CD14-positive monocyte (primary cell): ENCODE measurements at regions not wholly inside any gene's neighbourhood (a gene's known extent, or its start where the extent isn't known, plus 50 kb on each side); places are given as distances from the start of the nearest gene placed in this dataset.
A peak's percentile ranks its signal among the peaks of the same experiment; 100 is the strongest.
"Not testable (repeated sequence)": the region's sequence is repeated elsewhere in the genome, so short reads cannot be mapped to it uniquely, and the experiment has no call there.

Experiments
- DNase-seq, 3 donors: peaks; one replicate each; pipeline ENCODE4 v3.0.0-alpha.2; 2011 to 2022
- H2AFZ ChIP-seq: 2 replicates; pipeline ENCODE4 v1.6.0; 2012; ENCODE audit warnings: mild to moderate bottlenecking, low read depth, low read length, inconsistent platforms; ENCODE audit not compliant: insufficient read depth, poor library complexity, severe bottlenecking
- H3K27ac ChIP-seq, 2 donors: 1 replicate in 1 of 2; 2 replicates in 1 of 2; pipeline ENCODE4 v1.5.1; 2012 to 2013; ENCODE audit warnings: low read length in 2 of 2, control low read depth in 1 of 2, inconsistent platforms in 1 of 2, low read depth in 1 of 2, mild to moderate bottlenecking in 1 of 2
- H3K27me3 ChIP-seq, 2 donors: one replicate each; pipeline versions ENCODE4 v1.6.0 to v1.6.1; 2011 to 2013; ENCODE audit warnings: low read length in 2 of 2; ENCODE audit not compliant: control insufficient read depth in 2 of 2, insufficient read depth in 2 of 2
- H3K36me3 ChIP-seq, 2 donors: replicated peaks in 1 of 2; 1 replicate in 1 of 2; 2 replicates in 1 of 2; pipeline versions ENCODE4 v1.5.1 to v1.6.1; 2012 to 2013; ENCODE audit warnings: low read length in 2 of 2, control low read depth in 1 of 2, inconsistent platforms in 1 of 2, mild to moderate bottlenecking in 1 of 2; ENCODE audit not compliant: insufficient read depth in 2 of 2, control insufficient read depth in 1 of 2
- H3K4me1 ChIP-seq, 2 donors: 1 replicate in 1 of 2; 2 replicates in 1 of 2; pipeline versions ENCODE4 v1.5.1 to v1.6.1; 2012 to 2013; ENCODE audit warnings: low read length in 2 of 2, control low read depth in 1 of 2, inconsistent platforms in 1 of 2, mild to moderate bottlenecking in 1 of 2, moderate library complexity in 1 of 2; ENCODE audit not compliant: insufficient read depth in 2 of 2, control insufficient read depth in 1 of 2
- H3K4me2 ChIP-seq: replicated peaks from 2 replicates; pipeline ENCODE3; 2012; ENCODE audit warnings: low read length, moderate library complexity, mild to moderate bottlenecking; ENCODE audit not compliant: poor library complexity, severe bottlenecking; ENCODE audit errors: extremely low read depth
- H3K4me3 ChIP-seq, 3 experiments: fragments of 200-600 bp in 1 of 3; sonication (generic) in 1 of 3; replicated peaks in 1 of 3; 1 replicate in 2 of 3; 2 replicates in 1 of 3; pipeline ENCODE4 v1.5.1; 2011 to 2013; ENCODE audit warnings: low read length in 3 of 3, mild to moderate bottlenecking in 3 of 3, control low read depth in 2 of 3, low read depth in 2 of 3, inconsistent platforms in 1 of 3, moderate library complexity in 1 of 3
- H3K79me2 ChIP-seq: 2 replicates; pipeline ENCODE4 v1.6.0; 2012; ENCODE audit warnings: mild to moderate bottlenecking, control low read depth, inconsistent platforms, low read length, moderate library complexity; ENCODE audit not compliant: insufficient read depth
- H3K9ac ChIP-seq: 2 replicates; pipeline ENCODE4 v1.6.0; 2017; ENCODE audit warnings: low read length, mild to moderate bottlenecking; ENCODE audit not compliant: insufficient read depth, poor library complexity, severe bottlenecking
- H3K9me3 ChIP-seq, 2 donors: replicated peaks in 1 of 2; 1 replicate in 1 of 2; 2 replicates in 1 of 2; pipeline versions ENCODE4 v1.5.1 to v1.6.1; 2012 to 2013; ENCODE audit warnings: low read length in 2 of 2, control low read depth in 1 of 2; ENCODE audit not compliant: control insufficient read depth in 1 of 2, insufficient read depth in 1 of 2
- H4K20me1 ChIP-seq: 2 replicates; pipeline ENCODE4 v1.6.0; 2012; ENCODE audit warnings: mild to moderate bottlenecking, low read length, control low read depth, moderate library complexity; ENCODE audit not compliant: insufficient read depth
- H3K27ac Mint-ChIP-seq, 7 donors: one replicate each; pipeline ENCODE4 v1.8.0; 2020; ENCODE audit warnings: mild to moderate bottlenecking in 7 of 7, mixed read lengths in 7 of 7, moderate library complexity in 6 of 7, inconsistent platforms in 2 of 7
- H3K27me3 Mint-ChIP-seq, 3 donors: one replicate each; pipeline ENCODE4 v1.8.0; 2021 to 2022; ENCODE audit warnings: low read depth in 3 of 3, mild to moderate bottlenecking in 3 of 3, mixed read lengths in 3 of 3, moderate library complexity in 3 of 3, inconsistent platforms in 1 of 3
- H3K36me3 Mint-ChIP-seq, 2 donors: one replicate each; pipeline ENCODE4 v1.8.0; 2020; ENCODE audit warnings: mixed read lengths in 2 of 2, inconsistent platforms in 1 of 2, mild to moderate bottlenecking in 1 of 2
- H3K4me1 Mint-ChIP-seq: one replicate; pipeline ENCODE4 v1.8.0; 2020; ENCODE audit warnings: mild to moderate bottlenecking, mixed read lengths
- H3K4me3 Mint-ChIP-seq, 2 donors: one replicate each; pipeline ENCODE4 v1.8.0; 2020; ENCODE audit warnings: mild to moderate bottlenecking in 2 of 2, mixed read lengths in 2 of 2, moderate library complexity in 1 of 2
- H3K9me3 Mint-ChIP-seq, 7 donors: one replicate each; pipeline ENCODE4 v1.8.0; 2020 to 2022; ENCODE audit warnings: mixed read lengths in 7 of 7, mild to moderate bottlenecking in 6 of 7, moderate library complexity in 6 of 7, inconsistent platforms in 2 of 7
- WGBS: methylation state at CpG from one replicate; pipeline ENCODE4 v1.1.5; 2013; ENCODE audit warnings: missing lambda C conversion rate; ENCODE audit not compliant: insufficient coverage; 5-methylcytosine and 5-hydroxymethylcytosine counted together
- intact Hi-C, 2 donors: fragments of 100-400 bp; cut with micrococcal nuclease; formaldehyde crosslinking; loops; one replicate each; pipeline versions ENCODE4 v1.15.0 to v1.15.1; 2023

GRCh38 chr20:64327223-64327549 lies 71.6 kb downstream of the PCMTD2 start:
- H3K27ac ChIP-seq, H3K36me3 Mint-ChIP-seq, H3K4me1 Mint-ChIP-seq, H4K20me1 ChIP-seq, H3K9ac ChIP-seq, H3K27me3 ChIP-seq, DNase-seq, H3K9me3 ChIP-seq, H3K4me3 Mint-ChIP-seq, H3K36me3 ChIP-seq, H3K4me2 ChIP-seq, intact Hi-C loops, H3K9me3 Mint-ChIP-seq, H3K4me3 ChIP-seq, H3K4me1 ChIP-seq, H3K79me2 ChIP-seq, H2AFZ ChIP-seq, H3K27ac Mint-ChIP-seq: not testable (repeated sequence)
- H3K27me3 Mint-ChIP-seq: peaks cover 11 to 30% (median 15%) of the 10 kb centered on the region in 3 donors
- WGBS: no CpG with 5 or more reads among the region's 15 CpGs

- H3K4me1 ChIP-seq, H2AFZ ChIP-seq, DNase-seq, H3K4me2 ChIP-seq, H3K9me3 ChIP-seq, H3K4me3 ChIP-seq, H3K4me3 Mint-ChIP-seq, H3K79me2 ChIP-seq, H3K4me1 Mint-ChIP-seq, H3K36me3 ChIP-seq, H3K27me3 ChIP-seq, H3K9ac ChIP-seq, H3K27ac ChIP-seq, H3K36me3 Mint-ChIP-seq, intact Hi-C loops, H3K27ac Mint-ChIP-seq, H4K20me1 ChIP-seq, H3K9me3 Mint-ChIP-seq: not testable (repeated sequence)
- WGBS: no CpG with 5 or more reads among the region's 74 CpGs
- peaks cover 11 to 30% (median 15%) of the 10 kb centered on the region in 3 donors for H3K27me3 Mint-ChIP-seq
Measured at GRCh38 chr20:64327550-64328317, 72.2 kb downstream of the PCMTD2 start.

- no CpG with 5 or more reads among the region's 9 CpGs for WGBS
- H3K4me1 Mint-ChIP-seq, DNase-seq, H4K20me1 ChIP-seq, H3K9ac ChIP-seq, H3K27me3 ChIP-seq, H3K27ac Mint-ChIP-seq, H3K4me3 ChIP-seq, H3K27ac ChIP-seq, H3K36me3 Mint-ChIP-seq, H3K4me1 ChIP-seq, H3K9me3 ChIP-seq, H3K79me2 ChIP-seq, intact Hi-C loops, H3K36me3 ChIP-seq, H3K9me3 Mint-ChIP-seq, H3K4me2 ChIP-seq, H2AFZ ChIP-seq: not testable (repeated sequence)
- Mint-ChIP-seq H3K27me3 (peaks cover 10 to 35% (median 16%) of the 10 kb centered on the region in 3 donors), H3K4me3 (peak overlapping the region in 1 of 2 donors; percentile 63)
Measured at GRCh38 chr20:64328595-64329250, 73.2 kb downstream of the PCMTD2 start.

- H4K20me1 ChIP-seq, H3K27me3 ChIP-seq, H3K36me3 Mint-ChIP-seq, intact Hi-C loops, H3K27ac Mint-ChIP-seq, H3K9me3 ChIP-seq, H2AFZ ChIP-seq, H3K27ac ChIP-seq, H3K4me1 Mint-ChIP-seq, H3K9ac ChIP-seq, H3K79me2 ChIP-seq, H3K4me3 ChIP-seq, DNase-seq, H3K36me3 ChIP-seq, H3K4me2 ChIP-seq, H3K9me3 Mint-ChIP-seq, H3K4me3 Mint-ChIP-seq, H3K4me1 ChIP-seq: not testable (repeated sequence)
- peaks cover 7 to 25% (median 10%) of the 10 kb centered on the region in 3 donors for H3K27me3 Mint-ChIP-seq
Measured at GRCh38 chr20:64332627-64333026, 77.1 kb downstream of the PCMTD2 start.
